Immature natural killer cell (primary cell): ENCODE measurements at regions not wholly inside any gene's neighbourhood (a gene's known extent, or its start where the extent isn't known, plus 50 kb on each side); places are given as distances from the start of the nearest gene placed in this dataset.

Experiments used
- DNase-seq, 3 donors: peaks; one replicate each; pipeline ENCODE4 v3.0.0; 2022; ENCODE audit warnings: mixed read lengths in 1 of 3
- H3K27ac Mint-ChIP-seq, 6 donors: one replicate each; pipeline ENCODE4 v1.8.0; 2020; ENCODE audit warnings: mixed read lengths in 6 of 6, mild to moderate bottlenecking in 5 of 6, inconsistent platforms in 4 of 6, moderate library complexity in 3 of 6
- H3K27me3 Mint-ChIP-seq, 3 donors: one replicate each; pipeline ENCODE4 v1.8.0; 2020 to 2021; ENCODE audit warnings: low read depth in 3 of 3, mild to moderate bottlenecking in 3 of 3, mixed read lengths in 3 of 3, moderate library complexity in 3 of 3, inconsistent platforms in 1 of 3
- H3K36me3 Mint-ChIP-seq, 3 donors: one replicate each; pipeline ENCODE4 v1.8.0; 2020; ENCODE audit warnings: mixed read lengths in 3 of 3, inconsistent platforms in 2 of 3, mild to moderate bottlenecking in 2 of 3
- H3K4me1 Mint-ChIP-seq, 2 donors: one replicate each; pipeline ENCODE4 v1.8.0; 2020; ENCODE audit warnings: inconsistent platforms in 2 of 2, mild to moderate bottlenecking in 2 of 2, mixed read lengths in 2 of 2, moderate library complexity in 1 of 2
- H3K4me3 Mint-ChIP-seq, 5 donors: one replicate each; pipeline ENCODE4 v1.8.0; 2020; ENCODE audit warnings: mild to moderate bottlenecking in 5 of 5, mixed read lengths in 5 of 5, inconsistent platforms in 3 of 5, moderate library complexity in 3 of 5
- H3K9me3 Mint-ChIP-seq, 6 donors: one replicate each; pipeline ENCODE4 v1.8.0; 2020; ENCODE audit warnings: mild to moderate bottlenecking in 6 of 6, mixed read lengths in 6 of 6, inconsistent platforms in 4 of 6, moderate library complexity in 3 of 6

DNA sequence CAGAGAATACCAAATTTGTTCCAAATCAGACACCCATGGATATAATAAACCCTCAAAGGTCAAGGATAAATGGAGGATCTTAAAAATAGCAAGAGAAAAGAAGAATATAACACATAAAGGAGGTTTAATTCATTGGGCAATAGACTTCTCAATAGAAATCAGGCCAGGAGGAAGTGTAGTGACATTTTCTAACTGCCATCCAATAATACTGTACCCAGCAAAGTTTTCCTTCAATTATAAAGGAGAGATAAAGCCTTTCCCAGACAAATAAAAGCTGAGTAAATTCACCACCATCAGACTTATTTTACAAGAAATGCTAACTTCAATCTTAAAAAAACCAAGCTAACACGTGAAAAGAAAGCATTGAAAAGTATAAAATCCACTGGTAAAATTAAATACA, 121.6 kb downstream of the MSTN start:
- DNase-seq: no peak
- Mint-ChIP-seq H3K27me3 (peaks cover 0 to 7% (median 1%) of the 10 kb centered on the region in 3 donors), H3K4me3 (no peak overlapping the region), H3K36me3 (peaks cover 0 to 3% (median 0%) of the 10 kb centered on the region in 3 donors), H3K9me3 (peaks cover 8 to 41% (median 20%) of the 10 kb centered on the region in 6 donors), H3K27ac (no peak overlapping the region), H3K4me1 (no peaks in the 10 kb centered on the region)

DNA sequence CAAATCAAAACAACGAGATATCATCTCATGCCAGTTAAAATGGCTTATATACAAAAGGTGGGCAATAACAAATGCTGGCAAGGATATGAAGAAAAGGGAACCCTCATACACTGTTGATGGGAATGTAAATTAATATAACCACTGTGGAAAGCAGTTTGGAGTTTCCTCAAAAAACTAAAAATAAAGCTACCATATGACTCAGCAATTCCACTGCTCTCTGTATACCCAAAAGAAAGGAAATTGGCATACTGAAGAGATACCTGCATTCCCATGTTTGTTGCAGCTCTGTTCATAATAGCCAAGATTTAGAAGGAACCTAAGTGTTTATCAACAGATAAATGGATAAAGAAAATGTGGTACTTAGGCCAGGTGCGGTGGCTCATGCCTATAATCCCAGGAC, 124.8 kb downstream of the MSTN start:
- H3K4me1 Mint-ChIP-seq: no peaks in the 10 kb centered on the region
- H3K27me3 Mint-ChIP-seq: peaks cover 1 to 5% (median 5%) of the 10 kb centered on the region in 3 donors
- H3K9me3 Mint-ChIP-seq: peaks cover 6 to 32% (median 20%) of the 10 kb centered on the region in 6 donors
- H3K27ac Mint-ChIP-seq: no peak overlapping the region
- H3K36me3 Mint-ChIP-seq: peaks cover 0 to 1% (median 0%) of the 10 kb centered on the region in 3 donors
- DNase-seq: no peak
- no peak overlapping the region for H3K4me3 Mint-ChIP-seq

DNA sequence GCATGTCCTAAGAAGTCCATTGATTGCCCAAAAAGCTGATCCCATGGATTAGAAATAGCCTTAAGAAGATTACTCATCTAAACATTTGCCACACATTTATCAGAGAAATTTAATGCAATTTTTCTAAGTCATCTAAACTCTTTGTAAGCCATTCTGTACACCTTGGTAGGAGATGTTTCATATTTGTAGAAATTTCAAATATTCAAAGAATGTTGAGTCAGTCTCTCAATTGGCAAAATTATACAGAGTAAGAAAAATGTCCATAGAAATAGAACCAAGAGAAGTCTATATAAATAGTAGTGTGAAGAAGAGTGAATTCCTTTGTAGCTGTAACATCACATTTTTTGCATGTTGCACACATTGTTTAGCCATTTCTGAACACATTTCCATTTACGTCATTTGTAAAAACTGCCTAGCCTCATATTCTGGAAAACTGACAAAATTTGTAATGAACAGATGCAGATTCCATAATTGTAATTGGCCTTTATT, 128.6 kb downstream of the MSTN start:
- DNase-seq: no peak
- H3K9me3 Mint-ChIP-seq: peaks cover 0 to 4% (median under 1%) of the 10 kb centered on the region in 6 donors
- peaks cover 1 to 7% (median 2%) of the 10 kb centered on the region in 3 donors for H3K27me3 Mint-ChIP-seq

DNA sequence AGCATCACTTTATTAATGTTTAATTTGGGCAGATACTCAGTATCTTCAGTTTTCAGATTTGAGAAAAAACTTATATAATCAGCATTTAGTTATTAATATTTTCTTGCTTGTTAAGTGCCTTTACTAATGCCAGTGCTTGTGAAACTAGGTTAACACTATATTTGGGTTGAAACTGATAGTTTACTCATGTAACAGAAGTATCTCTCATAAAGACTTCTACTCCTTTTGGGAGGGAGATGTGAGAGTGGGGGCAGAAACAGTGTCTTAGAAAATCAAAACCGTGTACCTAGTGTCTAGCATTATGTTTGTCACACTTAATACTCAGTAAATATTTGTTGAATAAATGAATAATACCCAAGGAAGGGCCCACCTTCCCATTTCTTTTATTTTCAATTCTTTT, 129.5 kb downstream of the MSTN start:
- H3K4me3 Mint-ChIP-seq: no peak overlapping the region
- no peaks in the 10 kb centered on the region for H3K4me1 Mint-ChIP-seq
- H3K27ac Mint-ChIP-seq: no peak overlapping the region
- H3K36me3 Mint-ChIP-seq: no peaks in the 10 kb centered on the region
- H3K9me3 Mint-ChIP-seq: peaks cover 0 to 4% (median 0%) of the 10 kb centered on the region in 6 donors
- peaks cover 0 to 7% (median 0%) of the 10 kb centered on the region in 3 donors for H3K27me3 Mint-ChIP-seq
- DNase-seq: no peak

More for the DNA sequence above, 128.6 kb downstream of the MSTN start:
- H3K36me3 Mint-ChIP-seq: no peaks in the 10 kb centered on the region
- H3K4me3 Mint-ChIP-seq: no peak overlapping the region
- no peak overlapping the region for H3K27ac Mint-ChIP-seq
- H3K4me1 Mint-ChIP-seq: no peaks in the 10 kb centered on the region

DNA sequence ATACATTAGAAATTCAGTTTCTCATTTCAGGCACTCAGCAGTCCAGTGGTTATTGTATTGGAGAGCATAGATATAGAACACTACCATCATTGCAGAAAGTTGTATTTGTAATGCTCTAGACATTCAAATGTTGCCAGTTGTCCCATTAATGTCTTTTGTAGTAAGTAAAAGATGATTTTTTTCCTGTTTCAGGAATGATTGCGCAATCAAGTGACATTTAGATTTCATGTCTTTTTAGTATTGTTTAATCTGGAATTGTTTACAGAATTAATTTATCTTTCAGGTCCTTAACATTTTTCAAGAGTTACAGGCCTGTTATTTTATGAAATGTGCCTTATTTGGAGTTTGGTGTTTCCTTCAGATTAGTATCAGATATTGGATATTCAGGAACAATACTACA, 134.7 kb downstream of the MSTN start:
- Mint-ChIP-seq H3K9me3 (peaks cover 0 to 3% (median 0%) of the 10 kb centered on the region in 6 donors), H3K27me3 (peaks cover 0 to 5% (median 3%) of the 10 kb centered on the region in 3 donors), H3K4me1 (no peaks in the 10 kb centered on the region), H3K27ac (no peak overlapping the region), H3K36me3 (no peaks in the 10 kb centered on the region), H3K4me3 (no peak overlapping the region)
- no peak for DNase-seq
